SK-N-SH treated with all-trans-retinoic acid at 6 μM for 48 hours (cell line): ENCODE measurements at regions not wholly inside any gene's neighbourhood (a gene's known extent, or its start where the extent isn't known, plus 50 kb on each side); places are given as distances from the start of the nearest gene placed in this dataset.

ENCODE experiments used
- CSDC2 ChIP-seq: fragments of 250-450 bp; sonication (Bioruptor Pico); IDR thresholded peaks from 2 replicates; pipeline ENCODE4 v1.5.0; 2020; ENCODE audit warnings: mild to moderate bottlenecking, moderate library complexity
- ESRRG ChIP-seq: fragments of 250-450 bp; sonication (Bioruptor Pico); IDR thresholded peaks from 2 replicates; pipeline ENCODE4 v1.6.1; 2021; ENCODE audit warnings: mild to moderate bottlenecking
- GLIS3 ChIP-seq: fragments of 250-450 bp; sonication (Bioruptor Pico); IDR thresholded peaks from 2 replicates; pipeline ENCODE4 v1.5.0; 2020; ENCODE audit warnings: mild to moderate bottlenecking, moderate library complexity
- PATZ1 ChIP-seq: fragments of 250-450 bp; sonication (Bioruptor Pico); IDR thresholded peaks from 2 replicates; pipeline ENCODE4 v1.8.0; 2020; ENCODE audit warnings: mild to moderate bottlenecking, moderate library complexity, borderline replicate concordance
- RARB ChIP-seq: fragments of 250-450 bp; sonication (Bioruptor Pico); IDR thresholded peaks from 2 replicates; pipeline ENCODE4 v1.8.0; 2021; ENCODE audit warnings: mild to moderate bottlenecking, moderate library complexity

- TF ChIP-seq PATZ1 (CRISPR knock-in tag), result no peak
- no peak for TF ChIP-seq CSDC2 (CRISPR knock-in tag)
- TF ChIP-seq ESRRG, result no peak
- no peak for TF ChIP-seq GLIS3 (CRISPR knock-in tag)
- no peak for TF ChIP-seq RARB (CRISPR knock-in tag)
Measured at GRCh38 chr10:33631991-33632390, 297.5 kb upstream of the NRP1 start.
